ENCODE measurements at regions not wholly inside any gene's neighbourhood (a gene's known extent, or its start where the extent isn't known, plus 50 kb on each side); places are given as distances from the start of the nearest gene placed in this dataset.
A peak's percentile ranks its signal among the peaks of the same experiment; 100 is the strongest.

DNA sequence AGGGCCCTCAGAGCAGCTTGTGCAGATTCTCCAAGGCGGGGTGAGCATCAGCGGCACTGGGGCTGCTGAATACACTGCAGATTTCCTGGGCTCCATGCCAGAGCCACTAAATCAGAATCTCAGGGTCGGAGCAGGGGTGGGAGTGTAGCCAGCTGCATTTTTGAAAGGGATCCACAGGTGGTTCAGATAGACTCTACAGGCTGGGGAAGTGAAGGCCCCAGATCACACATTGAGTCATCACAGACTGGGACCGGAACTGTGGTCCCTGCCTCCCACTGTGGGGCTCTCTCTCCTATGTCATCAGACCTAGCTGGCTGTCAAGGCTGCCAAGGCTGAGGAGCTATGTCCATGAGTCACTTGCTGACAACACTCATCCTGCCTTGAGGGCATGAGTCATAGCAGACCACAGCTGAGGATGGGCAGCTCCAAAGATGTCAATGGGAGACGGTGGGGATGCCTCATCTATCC lies 162.3 kb upstream of the MAMLD1 start:
- intact Hi-C loops (cut with micrococcal nuclease; ENCODE audit: unreplicated experiment): no loop called here
- ChIA-PET POLR2A (no interaction called here), CTCF (no interaction called here)
- ATAC-seq (peak; percentile 96), DNase-seq (ENCODE audit: low read depth, low spot score) (peak; percentile 92)
- Histone ChIP-seq H3K27ac (ENCODE audit: low read length) (no peak overlapping the region), H3K27me3 (ENCODE audit: control insufficient read depth, insufficient read depth, low read length) (no peaks in the 10 kb centered on the region), H3K9me3 (ENCODE audit: control insufficient read depth, insufficient read depth, low read depth, low read length) (no peaks in the 10 kb centered on the region), H3K4me1 (ENCODE audit: control insufficient read depth, insufficient read depth, low read length) (peaks cover 7% of the 10 kb centered on the region), H3K4me3 (ENCODE audit: low read depth in 2 of 2, low read length in 2 of 2) (no peak overlapping the region), H3K36me3 (ENCODE audit: control insufficient read depth, insufficient read depth, low read length) (no peaks in the 10 kb centered on the region)
- BruUV-seq (replicated peaks): no TSS peak
- TF ChIP-seq, protein P1, sequence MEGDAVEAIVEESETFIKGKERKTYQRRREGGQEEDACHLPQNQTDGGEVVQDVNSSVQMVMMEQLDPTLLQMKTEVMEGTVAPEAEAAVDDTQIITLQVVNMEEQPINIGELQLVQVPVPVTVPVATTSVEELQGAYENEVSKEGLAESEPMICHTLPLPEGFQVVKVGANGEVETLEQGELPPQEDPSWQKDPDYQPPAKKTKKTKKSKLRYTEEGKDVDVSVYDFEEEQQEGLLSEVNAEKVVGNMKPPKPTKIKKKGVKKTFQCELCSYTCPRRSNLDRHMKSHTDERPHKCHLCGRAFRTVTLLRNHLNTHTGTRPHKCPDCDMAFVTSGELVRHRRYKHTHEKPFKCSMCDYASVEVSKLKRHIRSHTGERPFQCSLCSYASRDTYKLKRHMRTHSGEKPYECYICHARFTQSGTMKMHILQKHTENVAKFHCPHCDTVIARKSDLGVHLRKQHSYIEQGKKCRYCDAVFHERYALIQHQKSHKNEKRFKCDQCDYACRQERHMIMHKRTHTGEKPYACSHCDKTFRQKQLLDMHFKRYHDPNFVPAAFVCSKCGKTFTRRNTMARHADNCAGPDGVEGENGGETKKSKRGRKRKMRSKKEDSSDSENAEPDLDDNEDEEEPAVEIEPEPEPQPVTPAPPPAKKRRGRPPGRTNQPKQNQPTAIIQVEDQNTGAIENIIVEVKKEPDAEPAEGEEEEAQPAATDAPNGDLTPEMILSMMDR (IDR thresholded peaks at IDR 0.05): no peak
- TF ChIP-seq, protein P2, sequence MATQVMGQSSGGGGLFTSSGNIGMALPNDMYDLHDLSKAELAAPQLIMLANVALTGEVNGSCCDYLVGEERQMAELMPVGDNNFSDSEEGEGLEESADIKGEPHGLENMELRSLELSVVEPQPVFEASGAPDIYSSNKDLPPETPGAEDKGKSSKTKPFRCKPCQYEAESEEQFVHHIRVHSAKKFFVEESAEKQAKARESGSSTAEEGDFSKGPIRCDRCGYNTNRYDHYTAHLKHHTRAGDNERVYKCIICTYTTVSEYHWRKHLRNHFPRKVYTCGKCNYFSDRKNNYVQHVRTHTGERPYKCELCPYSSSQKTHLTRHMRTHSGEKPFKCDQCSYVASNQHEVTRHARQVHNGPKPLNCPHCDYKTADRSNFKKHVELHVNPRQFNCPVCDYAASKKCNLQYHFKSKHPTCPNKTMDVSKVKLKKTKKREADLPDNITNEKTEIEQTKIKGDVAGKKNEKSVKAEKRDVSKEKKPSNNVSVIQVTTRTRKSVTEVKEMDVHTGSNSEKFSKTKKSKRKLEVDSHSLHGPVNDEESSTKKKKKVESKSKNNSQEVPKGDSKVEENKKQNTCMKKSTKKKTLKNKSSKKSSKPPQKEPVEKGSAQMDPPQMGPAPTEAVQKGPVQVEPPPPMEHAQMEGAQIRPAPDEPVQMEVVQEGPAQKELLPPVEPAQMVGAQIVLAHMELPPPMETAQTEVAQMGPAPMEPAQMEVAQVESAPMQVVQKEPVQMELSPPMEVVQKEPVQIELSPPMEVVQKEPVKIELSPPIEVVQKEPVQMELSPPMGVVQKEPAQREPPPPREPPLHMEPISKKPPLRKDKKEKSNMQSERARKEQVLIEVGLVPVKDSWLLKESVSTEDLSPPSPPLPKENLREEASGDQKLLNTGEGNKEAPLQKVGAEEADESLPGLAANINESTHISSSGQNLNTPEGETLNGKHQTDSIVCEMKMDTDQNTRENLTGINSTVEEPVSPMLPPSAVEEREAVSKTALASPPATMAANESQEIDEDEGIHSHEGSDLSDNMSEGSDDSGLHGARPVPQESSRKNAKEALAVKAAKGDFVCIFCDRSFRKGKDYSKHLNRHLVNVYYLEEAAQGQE (IDR thresholded peaks at IDR 0.05; ENCODE audit: insufficient read depth in 1 of 2, low read depth in 2 of 2, low read length in 1 of 2): no peak
- no peak for TF ChIP-seq TCF7L2 (IDR thresholded peaks at IDR 0.05; ENCODE audit: low read depth, low read length)
- TF ChIP-seq POLR2AphosphoS5 (IDR thresholded peaks at IDR 0.05; ENCODE audit: low read depth, low read length): no peak; the same call in 1 of the 2 replicates
- TF ChIP-seq SIN3A (IDR thresholded peaks at IDR 0.05; ENCODE audit: borderline replicate concordance, insufficient read depth, low read depth, low read length): no peak
- in situ Hi-C loops (cut with HindIII; ENCODE audit: low pct_unique_long_range_greater_than_20kb, low sequenced_read_pairs): no loop called here

DNA sequence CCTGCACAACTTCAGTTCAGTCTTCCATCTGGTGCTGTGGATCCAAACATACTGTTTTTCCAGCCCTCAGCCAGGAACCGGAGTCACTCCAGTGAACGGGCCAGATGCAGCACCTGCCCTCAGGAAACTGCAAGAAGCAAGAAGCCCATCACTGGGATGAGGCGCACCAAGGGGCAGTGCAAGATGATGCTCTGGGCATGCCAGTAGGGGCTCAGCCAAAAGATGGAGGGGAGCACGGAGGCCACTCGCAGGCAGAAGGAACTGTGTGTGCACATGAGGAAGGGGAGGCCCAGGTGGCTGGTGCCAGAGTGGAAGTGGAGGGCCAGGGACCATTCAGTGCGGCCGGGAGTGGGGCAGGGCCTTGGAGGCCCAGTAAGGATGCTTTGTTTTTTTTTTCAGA lies 161.7 kb upstream of the MAMLD1 start:
- DNase-seq (ENCODE audit: low read depth, low spot score) (no peak), ATAC-seq (no peak)
- ChIA-PET CTCF (no interaction called here), POLR2A (no interaction called here)
- Histone ChIP-seq H3K36me3 (ENCODE audit: control insufficient read depth, insufficient read depth, low read length) (no peaks in the 10 kb centered on the region), H3K9me3 (ENCODE audit: control insufficient read depth, insufficient read depth, low read depth, low read length) (no peaks in the 10 kb centered on the region), H3K4me3 (ENCODE audit: low read depth in 2 of 2, low read length in 2 of 2) (no peak overlapping the region), H3K4me1 (ENCODE audit: control insufficient read depth, insufficient read depth, low read length) (peaks cover 7% of the 10 kb centered on the region), H3K27me3 (ENCODE audit: control insufficient read depth, insufficient read depth, low read length) (no peaks in the 10 kb centered on the region), H3K27ac (ENCODE audit: low read length) (no peak overlapping the region)
- TF ChIP-seq SIN3A (IDR thresholded peaks at IDR 0.05; ENCODE audit: borderline replicate concordance, insufficient read depth, low read depth, low read length) (no peak), TCF7L2 (IDR thresholded peaks at IDR 0.05; ENCODE audit: low read depth, low read length) (no peak), POLR2AphosphoS5 (IDR thresholded peaks at IDR 0.05; ENCODE audit: low read depth, low read length) (no peak)
- TF ChIP-seq, protein P2 (IDR thresholded peaks at IDR 0.05; ENCODE audit: insufficient read depth in 1 of 2, low read depth in 2 of 2, low read length in 1 of 2): no peak
- TF ChIP-seq, protein P1 (IDR thresholded peaks at IDR 0.05): no peak
- BruUV-seq (replicated peaks): no TSS peak
- intact Hi-C loops (cut with micrococcal nuclease; ENCODE audit: unreplicated experiment): no loop called here
- in situ Hi-C loops (cut with HindIII; ENCODE audit: low pct_unique_long_range_greater_than_20kb, low sequenced_read_pairs): no loop called here

Data from Panc1 (cell line).